HEK293 (cell line): ENCODE measurements at regions not wholly inside any gene's neighbourhood (a gene's known extent, or its start where the extent isn't known, plus 50 kb on each side); places are given as distances from the start of the nearest gene placed in this dataset.

Experiments
- CTCF ChIA-PET: fragments of 350-600 bp; formaldehyde crosslinking; extraction: SDS; loops from one replicate; lab custom pipeline; 2021; ENCODE audit warnings: antibody characterized with exemption; lab: Yijun Ruan, JAX
- POLR2A ChIA-PET: fragments of 300-600 bp; formaldehyde crosslinking; extraction: SDS; loops from one replicate; lab custom pipeline; 2020; ENCODE audit warnings: antibody characterized with exemption, inconsistent platforms; lab: Yijun Ruan, JAX
- H3K27ac ChIP-seq: fragments of 200-500 bp; sonication (Bioruptor generic); 2 replicates; pipeline ENCODE4 v1.5.1; 2014; ENCODE audit warnings: low read depth, low read length, control low read depth, inconsistent platforms; ENCODE audit errors: extremely low read depth
- H3K36me3 ChIP-seq, 2 experiments: fragments of 200-500 bp in 1 of 2; sonication (Bioruptor generic) in 1 of 2; 1 replicate in 1 of 2; 2 replicates in 1 of 2; pipeline ENCODE4 v1.5.1; 2014 to 2017; ENCODE audit warnings: inconsistent platforms in 2 of 2, low read length in 2 of 2; ENCODE audit not compliant: control insufficient read depth in 2 of 2, insufficient read depth in 1 of 2
- H3K4me1 ChIP-seq: fragments of 200-500 bp; sonication (Bioruptor generic); 2 replicates; pipeline ENCODE4 v1.5.1; 2014; ENCODE audit warnings: mild to moderate bottlenecking, low read length, inconsistent platforms; ENCODE audit not compliant: control insufficient read depth, insufficient read depth
- H3K4me3 ChIP-seq: 2 replicates; pipeline ENCODE4 v1.5.1; 2011; ENCODE audit warnings: low read depth, mild to moderate bottlenecking, control low read depth, low read length, moderate library complexity
- H3K9me3 ChIP-seq: fragments of 200-500 bp; sonication (Bioruptor generic); 2 replicates; pipeline ENCODE4 v1.5.1; 2014; ENCODE audit warnings: low read depth, low read length, inconsistent platforms; ENCODE audit not compliant: control insufficient read depth, insufficient read depth
- HOXA7 ChIP-seq: sonication (generic); formaldehyde crosslinking; IDR thresholded peaks from 2 replicates; pipeline ENCODE4 v1.8.1; 2022; ENCODE audit warnings: missing genetic modification reagents, borderline replicate concordance
- KLF7 ChIP-seq: fragments of 450-650 bp; formaldehyde crosslinking; IDR thresholded peaks from 2 replicates; pipeline ENCODE4 v1.5.1; 2016; ENCODE audit warnings: missing biosample characterization, missing genetic modification characterization, borderline replicate concordance
- SETDB1 ChIP-seq: IDR thresholded peaks from one replicate; pipeline ENCODE4 v1.6.1; 2017; ENCODE audit warnings: mild to moderate bottlenecking, low read length, moderate library complexity, mixed read lengths; ENCODE audit not compliant: insufficient read length
- SP2 ChIP-seq: fragments of 450-650 bp; formaldehyde crosslinking; IDR thresholded peaks from 2 replicates; pipeline ENCODE4 v1.5.1; 2016; ENCODE audit warnings: missing biosample characterization, missing genetic modification characterization
- ZBTB44 ChIP-seq: fragments of 450-650 bp; IDR thresholded peaks from 2 replicates; pipeline ENCODE4 v1.5.1; 2018; ENCODE audit warnings: missing biosample characterization, mild to moderate bottlenecking, missing genetic modification characterization
- ZBTB48 ChIP-seq: fragments of 450-650 bp; formaldehyde crosslinking; IDR thresholded peaks from 2 replicates; pipeline ENCODE4 v1.5.1; 2016; ENCODE audit warnings: missing biosample characterization, missing genetic modification characterization
- ZIC2 ChIP-seq: fragments of 450-650 bp; formaldehyde crosslinking; IDR thresholded peaks from 2 replicates; pipeline ENCODE4 v1.5.1; 2016; ENCODE audit warnings: missing biosample characterization, missing genetic modification characterization
- ZNF132 ChIP-seq: fragments of 450-650 bp; formaldehyde crosslinking; IDR thresholded peaks from 2 replicates; pipeline ENCODE4 v1.5.1; 2017; ENCODE audit warnings: missing biosample characterization, missing genetic modification characterization, borderline replicate concordance
- ZNF133 ChIP-seq: fragments of 450-650 bp; formaldehyde crosslinking; IDR thresholded peaks from 2 replicates; pipeline ENCODE4 v1.5.1; 2016; ENCODE audit warnings: missing biosample characterization, missing genetic modification characterization
- ZNF23 ChIP-seq: fragments of 450-650 bp; formaldehyde crosslinking; IDR thresholded peaks from 2 replicates; pipeline ENCODE4 v1.5.1; 2016; ENCODE audit warnings: missing biosample characterization, missing genetic modification characterization, borderline replicate concordance
- ZNF391 ChIP-seq: fragments of 450-650 bp; formaldehyde crosslinking; IDR thresholded peaks from 2 replicates; pipeline ENCODE4 v1.5.1; 2016; ENCODE audit warnings: low read depth, missing biosample characterization, missing genetic modification characterization, borderline replicate concordance
- ZNF580 ChIP-seq: fragments of 450-650 bp; formaldehyde crosslinking; IDR thresholded peaks from 2 replicates; pipeline ENCODE4 v1.5.1; 2016; ENCODE audit warnings: missing biosample characterization, missing genetic modification characterization
- ZNF624 ChIP-seq: fragments of 450-650 bp; formaldehyde crosslinking; IDR thresholded peaks from 2 replicates; pipeline ENCODE4 v1.5.1; 2017; ENCODE audit warnings: missing biosample characterization, missing genetic modification characterization
- ZNF660 ChIP-seq: fragments of 450-650 bp; IDR thresholded peaks from 2 replicates; pipeline ENCODE4 v1.5.1; 2018; ENCODE audit warnings: missing biosample characterization, mild to moderate bottlenecking, missing genetic modification characterization
- ZNF843 ChIP-seq: fragments of 450-650 bp; formaldehyde crosslinking; IDR thresholded peaks from 2 replicates; pipeline ENCODE4 v1.5.1; 2016; ENCODE audit warnings: missing biosample characterization, missing genetic modification characterization
- ZSCAN16 ChIP-seq: fragments of 450-650 bp; formaldehyde crosslinking; IDR thresholded peaks from 2 replicates; pipeline ENCODE4 v1.5.1; 2016; ENCODE audit warnings: missing biosample characterization, missing genetic modification characterization
- TF ChIP-seq, protein P1 (sequence below): fragments of 450-650 bp; formaldehyde crosslinking; IDR thresholded peaks from 2 replicates; pipeline ENCODE4 v1.5.1; 2016; ENCODE audit warnings: missing biosample characterization, missing genetic modification characterization

DNA sequence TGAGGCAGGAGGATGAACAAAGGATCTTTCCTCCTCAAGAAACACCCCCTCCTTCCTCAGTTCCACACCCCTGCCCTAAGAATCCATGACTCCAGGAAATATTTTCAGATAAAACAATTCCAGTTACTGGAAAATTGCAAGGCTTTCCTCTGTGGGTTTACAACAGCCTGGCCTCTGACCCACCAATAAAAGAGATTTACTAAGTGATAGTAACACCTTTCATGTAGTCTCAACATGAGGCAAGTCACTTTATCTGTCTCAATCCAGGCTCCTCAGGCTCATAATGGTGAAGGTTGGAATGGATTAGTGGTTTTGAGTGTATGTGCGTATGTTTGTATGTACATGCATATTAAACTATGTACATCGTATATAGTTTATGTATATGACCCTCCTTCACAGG is 71.4 kb upstream of the PPP2R5A start:
- H3K9me3 ChIP-seq, result no peaks in the 10 kb centered on the region
- no peak overlapping the region for H3K27ac ChIP-seq
- H3K4me1 ChIP-seq, result no peaks in the 10 kb centered on the region
- TF ChIP-seq ZNF133 (tag by site-specific recombination) (no peak), KLF7 (tag by site-specific recombination) (no peak), ZNF23 (tag by site-specific recombination) (no peak), ZNF132 (no peak)
- no peaks in the 10 kb centered on the region for H3K36me3 ChIP-seq
- POLR2A ChIA-PET, result no interaction called here
- H3K4me3 ChIP-seq, result no peak overlapping the region
- CTCF ChIA-PET, result no interaction called here

DNA sequence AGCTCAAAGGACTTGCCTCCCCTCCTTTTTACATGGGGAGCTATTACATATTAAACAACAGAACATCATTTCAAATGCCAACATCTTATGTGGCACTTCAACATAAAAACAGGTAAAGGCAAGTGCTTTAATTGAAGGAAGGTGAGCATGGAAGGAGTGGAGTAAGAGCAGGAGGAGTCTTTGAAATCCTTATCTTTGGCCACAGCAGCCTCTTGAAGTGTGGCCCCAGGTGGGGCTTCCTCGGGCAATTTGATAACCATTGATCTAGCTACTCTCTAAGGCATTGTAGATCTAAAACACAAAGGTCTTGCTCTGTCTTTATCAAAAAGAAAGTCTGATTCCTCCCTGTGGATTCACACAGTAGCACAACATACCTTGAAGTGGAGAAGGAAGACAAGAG is 70.9 kb upstream of the PPP2R5A start:
- ChIA-PET POLR2A (no interaction called here), CTCF (no interaction called here)
- no peaks in the 10 kb centered on the region for H3K36me3 ChIP-seq
- H3K4me1 ChIP-seq, result no peaks in the 10 kb centered on the region
- no peak overlapping the region for H3K27ac ChIP-seq
- TF ChIP-seq HOXA7 (CRISPR knock-in tag) (no peak), ZNF133 (tag by site-specific recombination) (peak; percentile 84)
- no peak overlapping the region for H3K4me3 ChIP-seq
- H3K9me3 ChIP-seq, result no peaks in the 10 kb centered on the region

- no peak overlapping the region for H3K27ac ChIP-seq
- H3K36me3 ChIP-seq, result no peaks in the 10 kb centered on the region
- no peaks in the 10 kb centered on the region for H3K4me1 ChIP-seq
- no peaks in the 10 kb centered on the region for H3K9me3 ChIP-seq
- H3K4me3 ChIP-seq, result no peak overlapping the region
- CTCF ChIA-PET, result no interaction called here
- TF ChIP-seq ZSCAN16 (no peak), ZNF624 (tag by site-specific recombination) (no peak), ZNF843 (no peak), ZNF391 (tag by site-specific recombination) (no peak), ZIC2 (tag by site-specific recombination) (no peak), SP2 (tag by site-specific recombination) (no peak), SETDB1 (no peak), ZNF23 (tag by site-specific recombination) (no peak), ZBTB48 (tag by site-specific recombination) (no peak), ZNF580 (tag by site-specific recombination) (no peak), ZBTB44 (tag by site-specific recombination) (no peak), ZNF660 (tag by site-specific recombination) (no peak)
- TF ChIP-seq, protein P1, sequence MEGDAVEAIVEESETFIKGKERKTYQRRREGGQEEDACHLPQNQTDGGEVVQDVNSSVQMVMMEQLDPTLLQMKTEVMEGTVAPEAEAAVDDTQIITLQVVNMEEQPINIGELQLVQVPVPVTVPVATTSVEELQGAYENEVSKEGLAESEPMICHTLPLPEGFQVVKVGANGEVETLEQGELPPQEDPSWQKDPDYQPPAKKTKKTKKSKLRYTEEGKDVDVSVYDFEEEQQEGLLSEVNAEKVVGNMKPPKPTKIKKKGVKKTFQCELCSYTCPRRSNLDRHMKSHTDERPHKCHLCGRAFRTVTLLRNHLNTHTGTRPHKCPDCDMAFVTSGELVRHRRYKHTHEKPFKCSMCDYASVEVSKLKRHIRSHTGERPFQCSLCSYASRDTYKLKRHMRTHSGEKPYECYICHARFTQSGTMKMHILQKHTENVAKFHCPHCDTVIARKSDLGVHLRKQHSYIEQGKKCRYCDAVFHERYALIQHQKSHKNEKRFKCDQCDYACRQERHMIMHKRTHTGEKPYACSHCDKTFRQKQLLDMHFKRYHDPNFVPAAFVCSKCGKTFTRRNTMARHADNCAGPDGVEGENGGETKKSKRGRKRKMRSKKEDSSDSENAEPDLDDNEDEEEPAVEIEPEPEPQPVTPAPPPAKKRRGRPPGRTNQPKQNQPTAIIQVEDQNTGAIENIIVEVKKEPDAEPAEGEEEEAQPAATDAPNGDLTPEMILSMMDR, result no peak
- TF ChIP-seq, all 188 proteins: peak for 0
- POLR2A ChIA-PET, result no interaction called here
Measured at GRCh38 chr1:212215910-212216309, 69.3 kb upstream of the PPP2R5A start.
